ENCODE measurements at regions not wholly inside any gene's neighbourhood (a gene's known extent, or its start where the extent isn't known, plus 50 kb on each side); places are given as distances from the start of the nearest gene placed in this dataset.

GRCh38 chr1:80392529-80392928 lies 1386.0 kb upstream of the ADGRL4 start:
- TF ChIP-seq, protein P1, sequence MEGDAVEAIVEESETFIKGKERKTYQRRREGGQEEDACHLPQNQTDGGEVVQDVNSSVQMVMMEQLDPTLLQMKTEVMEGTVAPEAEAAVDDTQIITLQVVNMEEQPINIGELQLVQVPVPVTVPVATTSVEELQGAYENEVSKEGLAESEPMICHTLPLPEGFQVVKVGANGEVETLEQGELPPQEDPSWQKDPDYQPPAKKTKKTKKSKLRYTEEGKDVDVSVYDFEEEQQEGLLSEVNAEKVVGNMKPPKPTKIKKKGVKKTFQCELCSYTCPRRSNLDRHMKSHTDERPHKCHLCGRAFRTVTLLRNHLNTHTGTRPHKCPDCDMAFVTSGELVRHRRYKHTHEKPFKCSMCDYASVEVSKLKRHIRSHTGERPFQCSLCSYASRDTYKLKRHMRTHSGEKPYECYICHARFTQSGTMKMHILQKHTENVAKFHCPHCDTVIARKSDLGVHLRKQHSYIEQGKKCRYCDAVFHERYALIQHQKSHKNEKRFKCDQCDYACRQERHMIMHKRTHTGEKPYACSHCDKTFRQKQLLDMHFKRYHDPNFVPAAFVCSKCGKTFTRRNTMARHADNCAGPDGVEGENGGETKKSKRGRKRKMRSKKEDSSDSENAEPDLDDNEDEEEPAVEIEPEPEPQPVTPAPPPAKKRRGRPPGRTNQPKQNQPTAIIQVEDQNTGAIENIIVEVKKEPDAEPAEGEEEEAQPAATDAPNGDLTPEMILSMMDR (CRISPR knock-in tag; IDR thresholded peaks at IDR 0.05), result no peak
- no peak for TF ChIP-seq ETV6 (CRISPR knock-in tag; conservative IDR thresholded peaks at IDR 0.05)
- no peak for TF ChIP-seq PBX2 (CRISPR knock-in tag; IDR thresholded peaks at IDR 0.05)
- TF ChIP-seq, protein P2, sequence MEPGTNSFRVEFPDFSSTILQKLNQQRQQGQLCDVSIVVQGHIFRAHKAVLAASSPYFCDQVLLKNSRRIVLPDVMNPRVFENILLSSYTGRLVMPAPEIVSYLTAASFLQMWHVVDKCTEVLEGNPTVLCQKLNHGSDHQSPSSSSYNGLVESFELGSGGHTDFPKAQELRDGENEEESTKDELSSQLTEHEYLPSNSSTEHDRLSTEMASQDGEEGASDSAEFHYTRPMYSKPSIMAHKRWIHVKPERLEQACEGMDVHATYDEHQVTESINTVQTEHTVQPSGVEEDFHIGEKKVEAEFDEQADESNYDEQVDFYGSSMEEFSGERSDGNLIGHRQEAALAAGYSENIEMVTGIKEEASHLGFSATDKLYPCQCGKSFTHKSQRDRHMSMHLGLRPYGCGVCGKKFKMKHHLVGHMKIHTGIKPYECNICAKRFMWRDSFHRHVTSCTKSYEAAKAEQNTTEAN (CRISPR knock-in tag; conservative IDR thresholded peaks at IDR 0.05), result no peak

Measured in HepG2 (cell line).